GM12878 (cell line): ENCODE measurements at regions not wholly inside any gene's neighbourhood (a gene's known extent, or its start where the extent isn't known, plus 50 kb on each side); places are given as distances from the start of the nearest gene placed in this dataset.

ENCODE experiments used
- ATAC-seq: fragments of 200-7000 bp; cut with Tn5 transposase; 3 replicates; pipeline ENCODE4 v1.9.1; 2020; ENCODE audit warnings: mild to moderate bottlenecking, moderate library complexity
- BruUV-seq: library from RNA; stranded (reverse); fragments of 400-500 nt; replicated peaks from 2 replicates; lab custom pipeline; 2021; lab: Mats Ljungman, UMichigan
- CTCF ChIA-PET: fragments of 300-600 bp; sonication (Branson Sonifier 250); formaldehyde crosslinking; extraction: SDS; loops from one replicate; lab custom pipeline; 2021; ENCODE audit warnings: inconsistent platforms; lab: Yijun Ruan, JAX
- POLR2A ChIA-PET: fragments of 350-600 bp; formaldehyde crosslinking; extraction: SDS; loops from one replicate; lab custom pipeline; 2021; ENCODE audit warnings: inconsistent platforms; lab: Charles Lee
- RAD21 ChIA-PET: fragments of 300-600 bp; sonication (Branson Sonifier 250); formaldehyde crosslinking; loops from one replicate; lab custom pipeline; 2023; ENCODE audit warnings: antibody characterized with exemption; ENCODE audit not compliant: unreplicated experiment; lab: Charles Lee
- SMC1A ChIA-PET: fragments of 300-600 bp; sonication (Branson Sonifier 250); formaldehyde crosslinking; loops from one replicate; lab custom pipeline; 2023; ENCODE audit not compliant: unreplicated experiment, uncharacterized antibody; lab: Charles Lee
- DNase-seq: peaks from one replicate; pipeline ENCODE4 v3.0.0-alpha.2; 2011; ENCODE audit warnings: low read depth, low spot score
- FAIRE-seq: peaks from 3 replicates; lab custom pipeline; 2011; peaks lifted over from hg19 to GRCh38; lab: Jason Lieb, UNC
- H2AFZ ChIP-seq: 2 replicates; pipeline ENCODE4 v1.6.0; 2011; ENCODE audit warnings: low read depth, low read length, control low read depth; ENCODE audit not compliant: control insufficient read depth
- H3K27ac ChIP-seq: 2 replicates; pipeline ENCODE4 v1.5.1; 2011; ENCODE audit warnings: control low read depth; ENCODE audit not compliant: control insufficient read depth, insufficient read depth
- H3K27me3 ChIP-seq, 2 experiments: replicated peaks in 1 of 2; 2 replicates each; pipeline versions ENCODE4 v1.6.0 to v1.6.1; 2011; ENCODE audit warnings: low read length in 1 of 2; ENCODE audit not compliant: control insufficient read depth in 2 of 2, insufficient read depth in 2 of 2
- H3K36me3 ChIP-seq, 2 experiments: 2 replicates each; pipeline ENCODE4 v1.5.1; 2011; ENCODE audit warnings: low read length in 1 of 2; ENCODE audit not compliant: control insufficient read depth in 2 of 2, insufficient read depth in 2 of 2
- H3K4me1 ChIP-seq: 2 replicates; pipeline ENCODE4 v1.6.1; 2011; ENCODE audit warnings: mild to moderate bottlenecking, low read length, moderate library complexity, mixed read lengths; ENCODE audit not compliant: control insufficient read depth, insufficient read depth
- H3K4me2 ChIP-seq: 2 replicates; pipeline ENCODE4 v1.6.0; 2011; ENCODE audit warnings: control low read depth; ENCODE audit not compliant: control insufficient read depth, insufficient read depth
- H3K4me3 ChIP-seq: fragments of 200-600 bp; sonication (generic); 2 replicates; pipeline ENCODE4 v1.5.1; 2016
- H3K79me2 ChIP-seq: 2 replicates; pipeline ENCODE4 v1.6.0; 2011; ENCODE audit warnings: low read length; ENCODE audit not compliant: control insufficient read depth, insufficient read depth
- H3K9ac ChIP-seq: 2 replicates; pipeline ENCODE4 v1.8.0; 2011; ENCODE audit warnings: low read length, control low read depth, mixed read lengths; ENCODE audit not compliant: control insufficient read depth, insufficient read depth
- H3K9me3 ChIP-seq: replicated peaks from 3 replicates; pipeline ENCODE4 v1.5.1; 2011; ENCODE audit warnings: mild to moderate bottlenecking, low read length; ENCODE audit not compliant: control insufficient read depth, insufficient read depth
- H4K20me1 ChIP-seq: 2 replicates; pipeline ENCODE4 v1.6.0; 2011; ENCODE audit not compliant: control insufficient read depth, insufficient read depth
- BCLAF1 ChIP-seq: fragments of 450-650 bp; IDR thresholded peaks from 2 replicates; pipeline ENCODE4 v1.6.1; 2017; ENCODE audit warnings: antibody characterized with exemption, mild to moderate bottlenecking, moderate library complexity
- BRCA1 ChIP-seq: IDR thresholded peaks from 2 replicates; pipeline ENCODE4 v1.6.1; 2011; ENCODE audit warnings: low read depth, low read length, improper control_type of control experiment
- CHD4 ChIP-seq: fragments of 200-600 bp; sonication (generic); IDR thresholded peaks from 2 replicates; pipeline ENCODE4 v1.6.1; 2016; ENCODE audit warnings: mild to moderate bottlenecking
- EED ChIP-seq: sonication (generic); IDR thresholded peaks from 2 replicates; pipeline ENCODE4 v1.6.1; 2016; ENCODE audit warnings: antibody characterized with exemption, low read depth
- ELK1 ChIP-seq: IDR thresholded peaks from 2 replicates; pipeline ENCODE4 v1.6.1; 2012; ENCODE audit warnings: low read depth, low read length, improper control_type of control experiment
- GABPA ChIP-seq: IDR thresholded peaks from 2 replicates; pipeline ENCODE4 v1.6.1; 2014; ENCODE audit warnings: antibody characterized with exemption, low read depth, mild to moderate bottlenecking, inconsistent platforms
- NFYB ChIP-seq: IDR thresholded peaks from 2 replicates; pipeline ENCODE4 v1.6.1; 2011; ENCODE audit warnings: low read depth, mild to moderate bottlenecking, low read length, improper control_type of control experiment, moderate library complexity; ENCODE audit not compliant: insufficient read depth
- PKNOX1 ChIP-seq: fragments of 450-650 bp; IDR thresholded peaks from 2 replicates; pipeline ENCODE4 v1.6.1; 2016; ENCODE audit warnings: mild to moderate bottlenecking
- RCOR1 ChIP-seq: conservative IDR thresholded peaks from 2 replicates; pipeline ENCODE4 v1.6.1; 2012; ENCODE audit warnings: low read depth, low read length, improper control_type of control experiment
- SIN3A ChIP-seq: IDR thresholded peaks from 2 replicates; pipeline ENCODE4 v1.6.1; 2012; ENCODE audit warnings: low read depth, low read length, improper control_type of control experiment
- SREBF2 ChIP-seq: IDR thresholded peaks from 2 replicates; pipeline ENCODE4 v1.6.1; 2012; ENCODE audit warnings: mild to moderate bottlenecking, low read length
- ZBTB40 ChIP-seq: fragments of 450-650 bp; IDR thresholded peaks from 2 replicates; pipeline ENCODE4 v1.6.1; 2016; ENCODE audit warnings: mild to moderate bottlenecking, moderate library complexity, borderline replicate concordance
- whole genome bisulfite sequencing: methylation state at CpG from one replicate; pipeline ENCODE4 v1.1.6; 2016; ENCODE audit warnings: low lambda C conversion rate; ENCODE audit not compliant: insufficient replicate concordance, insufficient coverage; ENCODE audit errors: missing lambda C conversion rate; 5-methylcytosine and 5-hydroxymethylcytosine counted together
- in situ Hi-C: fragments of 300-500 bp; cut with MboI; formaldehyde crosslinking; loops from 9 replicates; pipeline ENCODE4 v1.14.3; 2018; ENCODE audit warnings: mixed read lengths
- intact Hi-C: fragments of 100-400 bp; cut with micrococcal nuclease; formaldehyde crosslinking; loops from one replicate; pipeline ENCODE4 v1.14.2; 2022; ENCODE audit not compliant: unreplicated experiment

- TF ChIP-seq BCLAF1 (no peak), BRCA1 (no peak), PKNOX1 (no peak), CHD4 (no peak)
Measured at GRCh38 chr3:145843561-145843960, 317.4 kb downstream of the PLOD2 start (continued).

GRCh38 chr3:145849115-145849514, 311.9 kb downstream of the PLOD2 start:
- H3K4me1 ChIP-seq = no peaks in the 10 kb centered on the region
- no peak overlapping the region for H3K4me2 ChIP-seq
- no peaks in the 10 kb centered on the region for H4K20me1 ChIP-seq
- no peaks in the 10 kb centered on the region for H3K9me3 ChIP-seq
- H3K36me3 ChIP-seq = no peaks in the 10 kb centered on the region
- H3K27ac ChIP-seq = no peak overlapping the region
- intact Hi-C loops (no loop called here), in situ Hi-C loops (no loop called here)
- ChIA-PET CTCF (no interaction called here), RAD21 (no interaction called here), POLR2A (no interaction called here), SMC1A (interaction anchor here (1.0 kb wide), 1 partner anchor 61 kb away, joined by 3 read pairs; no protein-coding TSS in a partner anchor)
- BruUV-seq = no TSS peak
- FAIRE-seq = no peak
- DNase-seq = no peak
- WGBS = 4% methylated on average over 1 of the region's 1 CpG
- no peak for TF ChIP-seq RCOR1
- TF ChIP-seq GABPA = no peak
- no peak for TF ChIP-seq ELK1
- TF ChIP-seq SREBF2 = no peak
- no peak for TF ChIP-seq SIN3A
- no peak for TF ChIP-seq ZBTB40
- TF ChIP-seq EED = no peak
- no peak for TF ChIP-seq NFYB
- H2AFZ ChIP-seq = no peak overlapping the region
- H3K27me3 ChIP-seq = no peaks in the 10 kb centered on the region
- no peaks in the 10 kb centered on the region for H3K79me2 ChIP-seq
- no peak overlapping the region for H3K4me3 ChIP-seq
- ATAC-seq = peak; percentile 61; the same call in 2 of the 3 replicates
- H3K9ac ChIP-seq = no peak overlapping the region
